GM12878 (cell line): ENCODE measurements at regions not wholly inside any gene's neighbourhood (a gene's known extent, or its start where the extent isn't known, plus 50 kb on each side); places are given as distances from the start of the nearest gene placed in this dataset.

ENCODE experiments used
- ATAC-seq: fragments of 200-7000 bp; cut with Tn5 transposase; 3 replicates; pipeline ENCODE4 v1.9.1; 2020; ENCODE audit warnings: mild to moderate bottlenecking, moderate library complexity
- BruUV-seq: library from RNA; stranded (reverse); fragments of 400-500 nt; replicated peaks from 2 replicates; lab custom pipeline; 2021; lab: Mats Ljungman, UMichigan
- CTCF ChIA-PET: fragments of 300-600 bp; sonication (Branson Sonifier 250); formaldehyde crosslinking; extraction: SDS; loops from one replicate; lab custom pipeline; 2021; ENCODE audit warnings: inconsistent platforms; lab: Yijun Ruan, JAX
- POLR2A ChIA-PET: fragments of 350-600 bp; formaldehyde crosslinking; extraction: SDS; loops from one replicate; lab custom pipeline; 2021; ENCODE audit warnings: inconsistent platforms; lab: Charles Lee
- RAD21 ChIA-PET: fragments of 300-600 bp; sonication (Branson Sonifier 250); formaldehyde crosslinking; loops from one replicate; lab custom pipeline; 2023; ENCODE audit warnings: antibody characterized with exemption; ENCODE audit not compliant: unreplicated experiment; lab: Charles Lee
- SMC1A ChIA-PET: fragments of 300-600 bp; sonication (Branson Sonifier 250); formaldehyde crosslinking; loops from one replicate; lab custom pipeline; 2023; ENCODE audit not compliant: unreplicated experiment, uncharacterized antibody; lab: Charles Lee
- DNase-seq: peaks from one replicate; pipeline ENCODE4 v3.0.0-alpha.2; 2011; ENCODE audit warnings: low read depth, low spot score
- FAIRE-seq: peaks from 3 replicates; lab custom pipeline; 2011; peaks lifted over from hg19 to GRCh38; lab: Jason Lieb, UNC
- H2AFZ ChIP-seq: 2 replicates; pipeline ENCODE4 v1.6.0; 2011; ENCODE audit warnings: low read depth, low read length, control low read depth; ENCODE audit not compliant: control insufficient read depth
- H3K27ac ChIP-seq: 2 replicates; pipeline ENCODE4 v1.5.1; 2011; ENCODE audit warnings: control low read depth; ENCODE audit not compliant: control insufficient read depth, insufficient read depth
- H3K27me3 ChIP-seq, 2 experiments: replicated peaks in 1 of 2; 2 replicates each; pipeline versions ENCODE4 v1.6.0 to v1.6.1; 2011; ENCODE audit warnings: low read length in 1 of 2; ENCODE audit not compliant: control insufficient read depth in 2 of 2, insufficient read depth in 2 of 2
- H3K36me3 ChIP-seq, 2 experiments: 2 replicates each; pipeline ENCODE4 v1.5.1; 2011; ENCODE audit warnings: low read length in 1 of 2; ENCODE audit not compliant: control insufficient read depth in 2 of 2, insufficient read depth in 2 of 2
- H3K4me1 ChIP-seq: 2 replicates; pipeline ENCODE4 v1.6.1; 2011; ENCODE audit warnings: mild to moderate bottlenecking, low read length, moderate library complexity, mixed read lengths; ENCODE audit not compliant: control insufficient read depth, insufficient read depth
- H3K4me2 ChIP-seq: 2 replicates; pipeline ENCODE4 v1.6.0; 2011; ENCODE audit warnings: control low read depth; ENCODE audit not compliant: control insufficient read depth, insufficient read depth
- H3K4me3 ChIP-seq: fragments of 200-600 bp; sonication (generic); 2 replicates; pipeline ENCODE4 v1.5.1; 2016
- H3K79me2 ChIP-seq: 2 replicates; pipeline ENCODE4 v1.6.0; 2011; ENCODE audit warnings: low read length; ENCODE audit not compliant: control insufficient read depth, insufficient read depth
- H3K9ac ChIP-seq: 2 replicates; pipeline ENCODE4 v1.8.0; 2011; ENCODE audit warnings: low read length, control low read depth, mixed read lengths; ENCODE audit not compliant: control insufficient read depth, insufficient read depth
- H3K9me3 ChIP-seq: replicated peaks from 3 replicates; pipeline ENCODE4 v1.5.1; 2011; ENCODE audit warnings: mild to moderate bottlenecking, low read length; ENCODE audit not compliant: control insufficient read depth, insufficient read depth
- H4K20me1 ChIP-seq: 2 replicates; pipeline ENCODE4 v1.6.0; 2011; ENCODE audit not compliant: control insufficient read depth, insufficient read depth
- ATF7 ChIP-seq: fragments of 450-650 bp; IDR thresholded peaks from 2 replicates; pipeline ENCODE4 v1.6.1; 2016; ENCODE audit warnings: low read depth, mild to moderate bottlenecking
- BCL11A ChIP-seq: IDR thresholded peaks from 2 replicates; pipeline ENCODE4 v1.6.1; 2011; ENCODE audit warnings: low read depth, low read length
- CBFB ChIP-seq: IDR thresholded peaks from 2 replicates; pipeline ENCODE4 v1.6.1; 2016; ENCODE audit warnings: antibody characterized with exemption, low read depth
- IKZF2 ChIP-seq, 2 experiments: fragments of 450-650 bp; IDR thresholded peaks; 2 replicates each; pipeline ENCODE4 v1.6.1; 2017; ENCODE audit warnings: mild to moderate bottlenecking in 2 of 2, moderate library complexity in 2 of 2
- IRF4 ChIP-seq: IDR thresholded peaks from 2 replicates; pipeline ENCODE4 v1.6.1; 2011; ENCODE audit warnings: low read depth, low read length
- NRF1 ChIP-seq: conservative IDR thresholded peaks from 2 replicates; pipeline ENCODE4 v1.6.1; 2011; ENCODE audit warnings: mild to moderate bottlenecking, low read depth, low read length, improper control_type of control experiment
- PML ChIP-seq: IDR thresholded peaks from 2 replicates; pipeline ENCODE4 v1.6.1; 2012; ENCODE audit warnings: low read length, inconsistent platforms
- RFX5 ChIP-seq: IDR thresholded peaks from 2 replicates; pipeline ENCODE4 v1.6.1; 2011; ENCODE audit warnings: low read depth, low read length, improper control_type of control experiment
- SMAD5 ChIP-seq: IDR thresholded peaks from 2 replicates; pipeline ENCODE4 v1.6.1; 2016; ENCODE audit warnings: antibody characterized with exemption, low read depth
- SREBF1 ChIP-seq: IDR thresholded peaks from 2 replicates; pipeline ENCODE4 v1.6.1; 2012; ENCODE audit warnings: mild to moderate bottlenecking, low read length
- SUPT20H ChIP-seq: IDR thresholded peaks from 2 replicates; pipeline ENCODE4 v1.6.1; 2011; ENCODE audit warnings: low read depth, mild to moderate bottlenecking, low read length, moderate library complexity, borderline replicate concordance; ENCODE audit not compliant: control insufficient read depth
- TAF1 ChIP-seq: IDR thresholded peaks from 2 replicates; pipeline ENCODE4 v1.6.1; 2011; ENCODE audit warnings: mild to moderate bottlenecking, low read depth, low read length, borderline replicate concordance
- YY1 ChIP-seq: IDR thresholded peaks from 2 replicates; pipeline ENCODE4 v1.6.1; 2011; ENCODE audit warnings: low read depth, mild to moderate bottlenecking, low read length
- ZBED1 ChIP-seq: IDR thresholded peaks from 2 replicates; pipeline ENCODE4 v1.6.1; 2016; ENCODE audit warnings: borderline replicate concordance
- ZNF622 ChIP-seq: fragments of 450-650 bp; IDR thresholded peaks from 2 replicates; pipeline ENCODE4 v1.6.1; 2017; ENCODE audit warnings: mild to moderate bottlenecking, inconsistent platforms
- WGBS: methylation state at CpG from one replicate; pipeline ENCODE4 v1.1.6; 2016; ENCODE audit warnings: low lambda C conversion rate; ENCODE audit not compliant: insufficient replicate concordance, insufficient coverage; ENCODE audit errors: missing lambda C conversion rate; 5-methylcytosine and 5-hydroxymethylcytosine counted together
- in situ Hi-C: fragments of 300-500 bp; cut with MboI; formaldehyde crosslinking; loops from 9 replicates; pipeline ENCODE4 v1.14.3; 2018; ENCODE audit warnings: mixed read lengths
- intact Hi-C: fragments of 100-400 bp; cut with micrococcal nuclease; formaldehyde crosslinking; loops from one replicate; pipeline ENCODE4 v1.14.2; 2022; ENCODE audit not compliant: unreplicated experiment
- TF ChIP-seq, protein P1 (sequence below): IDR thresholded peaks from 2 replicates; pipeline ENCODE4 v1.6.1; 2011; ENCODE audit warnings: mild to moderate bottlenecking, low read depth, low read length, moderate library complexity; ENCODE audit not compliant: insufficient replicate concordance
- TF ChIP-seq, protein P2 (sequence below): fragments of 450-650 bp; IDR thresholded peaks from 2 replicates; pipeline ENCODE4 v1.6.1; 2016; ENCODE audit warnings: mild to moderate bottlenecking
- TF ChIP-seq, protein P3 (sequence below): fragments of 150-350 bp; IDR thresholded peaks from 2 replicates; pipeline ENCODE4 v1.6.1; 2014; ENCODE audit warnings: mild to moderate bottlenecking, low read depth, low read length
- TF ChIP-seq, protein P4 (sequence below): IDR thresholded peaks from 2 replicates; pipeline ENCODE4 v1.6.1; 2012; ENCODE audit warnings: low read length, inconsistent platforms
- TF ChIP-seq, protein P5 (sequence below): fragments of 450-650 bp; IDR thresholded peaks from 2 replicates; pipeline ENCODE4 v1.6.1; 2014; ENCODE audit warnings: mild to moderate bottlenecking

GRCh38 chrX:66988331-66988730 is 349.5 kb upstream of the EDA2R start (continued):
- TF ChIP-seq BCL11A: no peak
- no peak for TF ChIP-seq TAF1
- no peak for TF ChIP-seq ATF7
- no peak for TF ChIP-seq PML
- no peak for TF ChIP-seq ZBED1
- TF ChIP-seq CBFB: no peak
- TF ChIP-seq, all 136 proteins: peak for 0

GRCh38 chrX:66961665-66962064 is 322.8 kb upstream of the EDA2R start:
- Histone ChIP-seq H3K4me3 (no peak overlapping the region), H3K9ac (no peak overlapping the region), H3K27me3 (no peaks in the 10 kb centered on the region), H3K4me1 (no peaks in the 10 kb centered on the region), H3K27ac (no peak overlapping the region), H2AFZ (no peak overlapping the region), H4K20me1 (no peaks in the 10 kb centered on the region), H3K4me2 (no peak overlapping the region), H3K9me3 (no peaks in the 10 kb centered on the region), H3K79me2 (no peaks in the 10 kb centered on the region), H3K36me3 (no peaks in the 10 kb centered on the region)
- ChIA-PET SMC1A (no interaction called here), RAD21 (no interaction called here), POLR2A (no interaction called here), CTCF (no interaction called here)
- ATAC-seq (no peak), DNase-seq (no peak), FAIRE-seq (no peak)
- 10% methylated on average over 3 of the region's 3 CpGs for WGBS
- BruUV-seq: no TSS peak
- intact Hi-C loops (no loop called here), in situ Hi-C loops (no loop called here)
- TF ChIP-seq, protein P1, sequence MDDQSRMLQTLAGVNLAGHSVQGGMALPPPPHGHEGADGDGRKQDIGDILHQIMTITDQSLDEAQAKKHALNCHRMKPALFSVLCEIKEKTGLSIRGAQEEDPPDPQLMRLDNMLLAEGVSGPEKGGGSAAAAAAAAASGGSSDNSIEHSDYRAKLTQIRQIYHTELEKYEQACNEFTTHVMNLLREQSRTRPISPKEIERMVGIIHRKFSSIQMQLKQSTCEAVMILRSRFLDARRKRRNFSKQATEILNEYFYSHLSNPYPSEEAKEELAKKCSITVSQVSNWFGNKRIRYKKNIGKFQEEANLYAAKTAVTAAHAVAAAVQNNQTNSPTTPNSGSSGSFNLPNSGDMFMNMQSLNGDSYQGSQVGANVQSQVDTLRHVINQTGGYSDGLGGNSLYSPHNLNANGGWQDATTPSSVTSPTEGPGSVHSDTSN: no peak
- TF ChIP-seq RFX5: no peak
- no peak for TF ChIP-seq ZNF622
- TF ChIP-seq SUPT20H: no peak
- TF ChIP-seq, protein P2, sequence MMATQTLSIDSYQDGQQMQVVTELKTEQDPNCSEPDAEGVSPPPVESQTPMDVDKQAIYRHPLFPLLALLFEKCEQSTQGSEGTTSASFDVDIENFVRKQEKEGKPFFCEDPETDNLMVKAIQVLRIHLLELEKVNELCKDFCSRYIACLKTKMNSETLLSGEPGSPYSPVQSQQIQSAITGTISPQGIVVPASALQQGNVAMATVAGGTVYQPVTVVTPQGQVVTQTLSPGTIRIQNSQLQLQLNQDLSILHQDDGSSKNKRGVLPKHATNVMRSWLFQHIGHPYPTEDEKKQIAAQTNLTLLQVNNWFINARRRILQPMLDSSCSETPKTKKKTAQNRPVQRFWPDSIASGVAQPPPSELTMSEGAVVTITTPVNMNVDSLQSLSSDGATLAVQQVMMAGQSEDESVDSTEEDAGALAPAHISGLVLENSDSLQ: no peak
- no peak for TF ChIP-seq IKZF2 (IDR thresholded peaks at IDR 0.05)
- TF ChIP-seq, protein P3, sequence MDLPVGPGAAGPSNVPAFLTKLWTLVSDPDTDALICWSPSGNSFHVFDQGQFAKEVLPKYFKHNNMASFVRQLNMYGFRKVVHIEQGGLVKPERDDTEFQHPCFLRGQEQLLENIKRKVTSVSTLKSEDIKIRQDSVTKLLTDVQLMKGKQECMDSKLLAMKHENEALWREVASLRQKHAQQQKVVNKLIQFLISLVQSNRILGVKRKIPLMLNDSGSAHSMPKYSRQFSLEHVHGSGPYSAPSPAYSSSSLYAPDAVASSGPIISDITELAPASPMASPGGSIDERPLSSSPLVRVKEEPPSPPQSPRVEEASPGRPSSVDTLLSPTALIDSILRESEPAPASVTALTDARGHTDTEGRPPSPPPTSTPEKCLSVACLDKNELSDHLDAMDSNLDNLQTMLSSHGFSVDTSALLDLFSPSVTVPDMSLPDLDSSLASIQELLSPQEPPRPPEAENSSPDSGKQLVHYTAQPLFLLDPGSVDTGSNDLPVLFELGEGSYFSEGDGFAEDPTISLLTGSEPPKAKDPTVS: no peak
- TF ChIP-seq, protein P4, sequence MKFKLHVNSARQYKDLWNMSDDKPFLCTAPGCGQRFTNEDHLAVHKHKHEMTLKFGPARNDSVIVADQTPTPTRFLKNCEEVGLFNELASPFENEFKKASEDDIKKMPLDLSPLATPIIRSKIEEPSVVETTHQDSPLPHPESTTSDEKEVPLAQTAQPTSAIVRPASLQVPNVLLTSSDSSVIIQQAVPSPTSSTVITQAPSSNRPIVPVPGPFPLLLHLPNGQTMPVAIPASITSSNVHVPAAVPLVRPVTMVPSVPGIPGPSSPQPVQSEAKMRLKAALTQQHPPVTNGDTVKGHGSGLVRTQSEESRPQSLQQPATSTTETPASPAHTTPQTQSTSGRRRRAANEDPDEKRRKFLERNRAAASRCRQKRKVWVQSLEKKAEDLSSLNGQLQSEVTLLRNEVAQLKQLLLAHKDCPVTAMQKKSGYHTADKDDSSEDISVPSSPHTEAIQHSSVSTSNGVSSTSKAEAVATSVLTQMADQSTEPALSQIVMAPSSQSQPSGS: no peak
- no peak for TF ChIP-seq YY1
- TF ChIP-seq ATF7: no peak
- no peak for TF ChIP-seq SMAD5
- TF ChIP-seq, protein P5, sequence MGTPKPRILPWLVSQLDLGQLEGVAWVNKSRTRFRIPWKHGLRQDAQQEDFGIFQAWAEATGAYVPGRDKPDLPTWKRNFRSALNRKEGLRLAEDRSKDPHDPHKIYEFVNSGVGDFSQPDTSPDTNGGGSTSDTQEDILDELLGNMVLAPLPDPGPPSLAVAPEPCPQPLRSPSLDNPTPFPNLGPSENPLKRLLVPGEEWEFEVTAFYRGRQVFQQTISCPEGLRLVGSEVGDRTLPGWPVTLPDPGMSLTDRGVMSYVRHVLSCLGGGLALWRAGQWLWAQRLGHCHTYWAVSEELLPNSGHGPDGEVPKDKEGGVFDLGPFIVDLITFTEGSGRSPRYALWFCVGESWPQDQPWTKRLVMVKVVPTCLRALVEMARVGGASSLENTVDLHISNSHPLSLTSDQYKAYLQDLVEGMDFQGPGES: no peak
- TF ChIP-seq NRF1: no peak
- TF ChIP-seq IRF4: no peak
- TF ChIP-seq SREBF1: no peak
- no peak for TF ChIP-seq ZBED1
- TF ChIP-seq, all 136 proteins: peak for 0
